Fibroblast of skin of right biceps (primary cell): ENCODE measurements at regions not wholly inside any gene's neighbourhood (a gene's known extent, or its start where the extent isn't known, plus 50 kb on each side); places are given as distances from the start of the nearest gene placed in this dataset.
"Not testable (repeated sequence)": the region's sequence is repeated elsewhere in the genome, so short reads cannot be mapped to it uniquely, and the experiment has no call there.

ENCODE experiments used
- DNase-seq: peaks from one replicate; pipeline ENCODE4 v3.0.0-alpha.2; 2013

- DNase-seq, result no peak
Measured at GRCh38 chr19:28610731-28611130, 602.2 kb downstream of the UQCRFS1 start.

- DNase-seq, result no peak
Measured at GRCh38 chr19:28609944-28610343, 603.0 kb downstream of the UQCRFS1 start.

- no peak for DNase-seq
Measured at GRCh38 chr19:28609091-28609755, 603.7 kb downstream of the UQCRFS1 start.

- no peak for DNase-seq
Measured at GRCh38 chr19:28608292-28608691, 604.7 kb downstream of the UQCRFS1 start.

- no peak for DNase-seq
Measured at GRCh38 chr19:28607066-28607583, 605.8 kb downstream of the UQCRFS1 start.

- no peak for DNase-seq
Measured at GRCh38 chr19:28606269-28607032, 606.5 kb downstream of the UQCRFS1 start.

GRCh38 chr19:28605501-28606268 is 607.3 kb downstream of the UQCRFS1 start:
- no peak for DNase-seq

- no peak for DNase-seq
Measured at GRCh38 chr19:28603453-28603852, 609.5 kb downstream of the UQCRFS1 start.

GRCh38 chr19:28602675-28603298 is 610.2 kb downstream of the UQCRFS1 start:
- DNase-seq, result no peak

- no peak for DNase-seq
Measured at GRCh38 chr19:28601723-28602440, 611.1 kb downstream of the UQCRFS1 start.

- DNase-seq, result no peak
Measured at GRCh38 chr19:28598861-28599260, 614.1 kb downstream of the UQCRFS1 start.

DNA sequence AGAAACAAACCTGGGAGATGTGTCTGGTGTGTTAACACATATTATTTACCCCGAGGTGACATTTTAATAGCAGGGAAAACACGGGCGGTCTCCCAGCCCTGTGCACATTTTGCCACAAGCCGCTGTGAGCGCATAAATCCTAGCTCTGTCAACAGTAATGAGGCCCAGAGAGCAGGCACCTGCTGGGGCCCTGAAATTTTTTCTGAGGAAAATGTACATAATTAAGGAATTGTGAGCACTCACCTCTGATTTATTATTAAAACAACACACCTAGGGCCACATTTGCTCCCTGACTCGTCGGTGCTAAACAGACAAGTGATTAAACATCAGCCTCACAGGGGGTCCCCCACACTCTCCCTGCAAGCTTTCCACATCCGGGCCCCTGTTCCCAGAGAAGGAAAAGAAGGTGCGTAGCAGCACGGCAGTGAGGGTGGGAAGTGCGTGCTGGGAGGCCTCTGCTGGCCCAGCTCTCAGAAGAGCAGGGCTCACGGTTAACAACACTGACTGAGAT is 616.3 kb downstream of the UQCRFS1 start:
- no peak for DNase-seq

DNA sequence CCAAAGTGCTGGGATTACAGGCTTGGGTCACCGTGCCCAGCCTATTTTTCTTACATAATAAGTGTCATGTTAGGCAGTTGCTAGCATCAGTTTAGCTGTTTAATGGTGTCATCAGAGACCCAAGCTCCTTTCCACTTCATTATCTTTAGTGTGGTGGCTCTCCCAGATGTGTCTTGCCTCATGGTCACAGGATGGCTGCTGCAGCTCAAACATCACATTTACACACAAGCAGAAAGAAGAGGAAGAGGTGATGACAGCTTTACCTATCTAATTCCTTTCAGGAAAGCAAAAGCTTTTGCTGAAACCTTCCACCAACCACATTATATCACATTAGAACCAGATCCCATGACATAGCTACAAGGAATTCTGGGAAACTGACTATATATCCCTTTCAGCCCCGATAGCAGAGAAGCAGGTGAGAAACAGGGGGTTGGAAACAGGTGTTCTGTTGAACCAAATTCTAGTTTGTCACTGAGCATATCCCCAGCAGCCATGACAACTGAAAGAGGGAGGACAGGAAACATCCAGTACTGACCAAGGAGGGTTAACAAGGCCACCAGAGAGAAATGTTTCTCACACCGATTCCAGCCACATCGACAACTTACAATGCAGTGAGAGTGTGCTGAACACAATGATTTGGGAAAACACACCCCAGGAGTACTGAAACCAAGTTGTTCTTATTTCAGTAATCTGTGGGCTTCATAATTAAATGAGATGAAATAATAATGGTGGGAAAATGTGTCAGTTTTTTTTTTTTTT is 617.0 kb downstream of the UQCRFS1 start:
- no peak for DNase-seq

DNA sequence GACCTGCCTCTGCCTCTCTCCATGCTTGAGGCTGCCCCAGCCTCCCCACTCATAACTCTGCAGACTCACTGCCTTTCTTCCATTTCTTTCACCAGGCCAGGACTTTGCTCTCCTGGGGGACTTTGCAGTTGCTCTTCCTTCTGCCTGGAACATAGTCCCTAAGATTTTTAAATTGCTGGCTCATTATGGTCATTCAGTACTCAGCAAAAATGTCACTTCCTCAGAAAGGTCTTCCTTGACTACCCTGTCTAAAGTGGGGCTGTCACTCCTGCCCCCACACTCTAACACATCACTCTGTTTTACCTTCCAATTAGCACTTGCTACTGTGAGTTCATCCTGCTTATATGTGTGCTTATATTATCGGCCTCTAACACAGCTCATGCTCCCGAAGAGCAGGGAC is 618.2 kb downstream of the UQCRFS1 start:
- no peak for DNase-seq

DNA sequence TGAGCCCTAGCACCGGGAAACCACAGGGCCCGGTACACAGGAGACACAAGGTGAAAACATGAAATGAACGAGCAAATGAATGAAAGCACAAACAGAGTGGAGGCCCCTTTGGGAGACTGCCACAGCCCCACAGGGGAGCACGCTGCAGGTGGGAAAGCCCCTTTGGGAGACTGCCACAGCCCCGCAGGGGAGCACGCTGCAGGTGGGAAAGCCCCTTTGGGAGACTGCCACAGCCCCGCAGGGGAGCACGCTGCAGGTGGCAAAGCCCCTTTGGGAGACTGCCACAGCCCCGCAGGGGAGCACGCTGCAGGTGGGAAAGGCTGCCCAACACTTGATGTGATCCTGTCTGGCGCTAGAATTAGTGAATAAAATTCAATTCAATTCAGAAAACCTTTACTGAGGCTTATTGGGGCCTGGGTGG is 623.0 kb downstream of the UQCRFS1 start:
- DNase-seq, result not testable (repeated sequence)

GRCh38 chr19:28586474-28586873 is 626.5 kb downstream of the UQCRFS1 start:
- DNase-seq, result no peak

- no peak for DNase-seq
Measured at GRCh38 chr19:28585796-28586195, 627.2 kb downstream of the UQCRFS1 start.

DNA sequence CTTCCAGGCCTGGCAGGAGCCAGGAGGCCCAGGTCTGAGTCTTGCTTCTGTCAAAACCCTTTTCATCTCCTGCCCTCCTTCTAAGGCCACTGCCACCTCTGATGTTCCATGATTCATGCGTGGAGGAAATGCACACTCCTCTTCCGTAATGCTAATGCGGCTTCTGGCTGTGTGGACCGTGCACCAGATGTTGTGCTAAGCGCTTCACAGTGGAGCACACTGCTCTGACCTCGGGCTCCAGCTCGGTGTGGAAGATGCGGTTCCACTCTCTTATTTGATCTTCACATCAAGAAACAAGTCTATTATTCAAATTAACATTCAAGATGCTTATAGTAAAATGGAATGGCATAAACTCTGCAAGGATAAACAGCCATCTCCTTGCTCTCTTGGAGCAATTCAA is 629.2 kb downstream of the UQCRFS1 start:
- no peak for DNase-seq

DNA sequence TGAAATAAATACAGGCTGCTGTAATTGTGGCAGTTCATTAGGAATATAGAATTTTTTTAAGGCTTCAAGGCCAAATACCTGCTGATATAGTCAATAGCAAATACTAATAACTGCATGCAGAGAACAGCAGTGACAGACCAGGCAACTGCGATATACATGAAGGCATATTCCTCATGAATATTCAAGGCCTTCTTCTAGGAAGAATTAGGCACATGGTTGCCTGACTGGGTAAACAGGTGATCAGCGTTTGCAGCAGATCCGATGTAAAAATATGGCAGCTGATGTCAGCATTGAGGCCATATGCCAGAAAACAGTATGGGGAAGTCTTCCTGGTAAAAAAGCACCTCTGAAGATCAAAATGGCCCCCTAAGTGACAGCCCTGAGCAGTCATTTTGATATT is 629.7 kb downstream of the UQCRFS1 start:
- no peak for DNase-seq

- no peak for DNase-seq
Measured at GRCh38 chr19:28582796-28583195, 630.2 kb downstream of the UQCRFS1 start.

DNA sequence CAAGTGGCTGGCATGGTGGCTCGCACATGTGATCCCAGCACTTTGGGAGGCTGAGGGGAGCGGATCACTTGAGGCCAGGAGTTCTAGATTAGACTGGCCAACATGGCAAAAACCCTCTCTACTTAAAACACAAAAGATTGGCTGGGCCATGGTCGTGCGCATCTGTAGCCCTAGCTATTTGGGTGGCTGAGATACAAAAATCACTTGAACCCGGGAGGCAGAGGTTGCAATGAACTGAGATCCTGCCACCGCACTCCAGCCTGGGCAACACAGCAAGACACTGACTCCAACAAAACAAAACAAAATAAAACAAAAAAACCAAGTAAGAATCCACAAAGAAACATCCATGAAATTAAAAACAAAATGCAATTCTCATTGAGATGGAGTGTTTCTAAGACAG is 630.6 kb downstream of the UQCRFS1 start:
- no peak for DNase-seq

DNA sequence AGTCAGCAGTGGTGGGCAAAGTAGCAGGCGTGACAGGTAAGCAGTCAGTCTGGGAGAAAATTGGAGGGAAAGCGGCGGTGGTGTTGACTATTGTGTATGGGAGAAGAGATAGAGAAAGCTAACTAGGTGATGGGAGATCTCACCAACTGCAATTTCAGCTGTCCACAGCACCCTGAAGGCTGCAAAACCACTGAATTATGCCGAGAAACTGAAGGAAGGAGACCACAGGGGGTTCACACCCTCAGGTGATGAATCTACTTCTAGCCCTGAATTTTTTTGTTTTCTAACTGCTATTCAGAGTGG is 631.5 kb downstream of the UQCRFS1 start:
- DNase-seq, result no peak
